Chondrocyte (in vitro differentiated cells): ENCODE measurements at regions not wholly inside any gene's neighbourhood (a gene's known extent, or its start where the extent isn't known, plus 50 kb on each side); places are given as distances from the start of the nearest gene placed in this dataset.

Experiments used
- DNase-seq: peaks from one replicate; pipeline ENCODE4 v3.0.0; 2021; ENCODE audit warnings: mixed read lengths, low spot score
- H3K27ac Mint-ChIP-seq: one replicate; pipeline ENCODE4 v1.8.0; 2021; ENCODE audit warnings: mild to moderate bottlenecking, moderate library complexity, mixed read lengths; ENCODE audit not compliant: unreplicated experiment
- H3K27me3 Mint-ChIP-seq: 2 replicates; pipeline ENCODE4 v1.8.0; 2021; ENCODE audit warnings: low read depth, mixed read lengths
- H3K36me3 Mint-ChIP-seq: 2 replicates; pipeline ENCODE4 v1.8.0; 2021; ENCODE audit warnings: low read depth, mixed read lengths
- H3K4me1 Mint-ChIP-seq: 2 replicates; pipeline ENCODE4 v1.8.0; 2021; ENCODE audit warnings: low read depth, mild to moderate bottlenecking, mixed read lengths
- H3K4me3 Mint-ChIP-seq: one replicate; pipeline ENCODE4 v1.8.0; 2021; ENCODE audit warnings: mild to moderate bottlenecking, moderate library complexity, mixed read lengths; ENCODE audit not compliant: unreplicated experiment
- H3K9me3 Mint-ChIP-seq: 2 replicates; pipeline ENCODE4 v1.8.0; 2021; ENCODE audit warnings: low read depth, mixed read lengths
- TF ChIP-seq, protein P1 (sequence below): fragments of 200-600 bp; sonication (generic); IDR thresholded peaks from 2 replicates; pipeline ENCODE4 v1.5.0; 2021; ENCODE audit warnings: antibody characterized with exemption, mild to moderate bottlenecking, moderate library complexity

- no peak for DNase-seq
- H3K27ac Mint-ChIP-seq = no peak overlapping the region
- no peaks in the 10 kb centered on the region for H3K4me1 Mint-ChIP-seq
- H3K27me3 Mint-ChIP-seq = no peaks in the 10 kb centered on the region
- H3K4me3 Mint-ChIP-seq = no peak overlapping the region
- H3K9me3 Mint-ChIP-seq = no peaks in the 10 kb centered on the region
- TF ChIP-seq, protein P1, sequence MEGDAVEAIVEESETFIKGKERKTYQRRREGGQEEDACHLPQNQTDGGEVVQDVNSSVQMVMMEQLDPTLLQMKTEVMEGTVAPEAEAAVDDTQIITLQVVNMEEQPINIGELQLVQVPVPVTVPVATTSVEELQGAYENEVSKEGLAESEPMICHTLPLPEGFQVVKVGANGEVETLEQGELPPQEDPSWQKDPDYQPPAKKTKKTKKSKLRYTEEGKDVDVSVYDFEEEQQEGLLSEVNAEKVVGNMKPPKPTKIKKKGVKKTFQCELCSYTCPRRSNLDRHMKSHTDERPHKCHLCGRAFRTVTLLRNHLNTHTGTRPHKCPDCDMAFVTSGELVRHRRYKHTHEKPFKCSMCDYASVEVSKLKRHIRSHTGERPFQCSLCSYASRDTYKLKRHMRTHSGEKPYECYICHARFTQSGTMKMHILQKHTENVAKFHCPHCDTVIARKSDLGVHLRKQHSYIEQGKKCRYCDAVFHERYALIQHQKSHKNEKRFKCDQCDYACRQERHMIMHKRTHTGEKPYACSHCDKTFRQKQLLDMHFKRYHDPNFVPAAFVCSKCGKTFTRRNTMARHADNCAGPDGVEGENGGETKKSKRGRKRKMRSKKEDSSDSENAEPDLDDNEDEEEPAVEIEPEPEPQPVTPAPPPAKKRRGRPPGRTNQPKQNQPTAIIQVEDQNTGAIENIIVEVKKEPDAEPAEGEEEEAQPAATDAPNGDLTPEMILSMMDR = no peak
- H3K36me3 Mint-ChIP-seq = no peaks in the 10 kb centered on the region
Observed at GRCh38 chr2:220174826-220175225, 547.4 kb downstream of the SLC4A3 start.

DNA sequence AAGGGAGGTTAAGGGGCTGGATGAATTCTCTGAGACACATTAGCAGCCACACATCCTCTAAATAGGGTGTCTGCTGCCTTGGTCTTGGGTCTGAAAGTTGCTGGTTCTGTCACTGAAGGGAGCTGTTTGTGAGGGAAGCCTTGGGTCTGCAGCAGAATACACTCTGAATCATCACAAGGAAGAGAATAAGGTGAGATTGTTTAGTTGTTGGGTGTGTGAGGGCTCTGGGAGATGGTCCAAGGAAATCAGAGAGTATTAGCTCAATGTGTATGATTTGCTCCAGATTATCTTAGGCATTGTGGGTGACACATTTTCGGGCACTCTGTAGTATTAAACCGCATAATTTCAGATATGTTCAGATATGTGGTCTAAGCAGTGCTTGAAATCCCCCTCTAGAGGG is 548.5 kb downstream of the SLC4A3 start:
- Mint-ChIP-seq H3K9me3 (no peaks in the 10 kb centered on the region), H3K4me3 (no peak overlapping the region), H3K27ac (no peak overlapping the region), H3K27me3 (no peaks in the 10 kb centered on the region), H3K36me3 (no peaks in the 10 kb centered on the region), H3K4me1 (no peaks in the 10 kb centered on the region)
- no peak for DNase-seq
- TF ChIP-seq, protein P1 = no peak

DNA sequence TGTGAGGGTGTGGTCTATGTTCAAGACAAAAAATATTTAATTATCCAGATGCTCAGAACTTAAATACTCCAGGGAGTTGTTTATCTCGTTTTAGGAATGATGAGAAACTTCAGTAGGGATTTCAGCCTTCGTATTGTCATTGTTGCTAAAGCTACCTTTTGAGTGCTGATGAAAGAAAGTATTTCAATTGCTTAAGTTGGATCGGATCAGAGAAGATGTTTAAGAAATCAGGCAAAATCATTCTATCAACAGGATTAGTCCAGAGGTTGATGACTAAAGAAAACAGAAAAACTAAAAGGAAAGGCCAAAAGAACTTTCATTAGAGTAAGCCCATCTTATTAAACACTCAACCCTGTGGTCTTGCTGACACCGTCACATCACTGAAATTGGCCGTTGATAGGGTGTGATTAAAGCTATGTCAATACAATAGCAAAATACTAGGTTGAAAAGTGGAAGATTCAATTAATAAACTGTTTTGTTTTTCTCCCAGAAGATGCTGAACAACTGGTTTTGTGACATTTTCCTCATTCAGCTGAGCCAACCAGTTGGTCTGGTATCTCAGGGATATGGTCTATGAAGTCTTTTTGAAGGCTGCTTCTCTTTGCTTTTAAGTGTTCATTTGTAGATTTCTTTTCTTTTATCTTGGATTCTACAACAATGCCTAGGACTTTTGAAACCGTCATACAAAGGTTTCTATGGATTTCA is 551.7 kb downstream of the SLC4A3 start:
- TF ChIP-seq, protein P1 = no peak
- H3K9me3 Mint-ChIP-seq = no peaks in the 10 kb centered on the region
- no peaks in the 10 kb centered on the region for H3K36me3 Mint-ChIP-seq
- no peak overlapping the region for H3K27ac Mint-ChIP-seq
- no peak overlapping the region for H3K4me3 Mint-ChIP-seq
- no peaks in the 10 kb centered on the region for H3K4me1 Mint-ChIP-seq
- no peak for DNase-seq
- no peaks in the 10 kb centered on the region for H3K27me3 Mint-ChIP-seq

DNA sequence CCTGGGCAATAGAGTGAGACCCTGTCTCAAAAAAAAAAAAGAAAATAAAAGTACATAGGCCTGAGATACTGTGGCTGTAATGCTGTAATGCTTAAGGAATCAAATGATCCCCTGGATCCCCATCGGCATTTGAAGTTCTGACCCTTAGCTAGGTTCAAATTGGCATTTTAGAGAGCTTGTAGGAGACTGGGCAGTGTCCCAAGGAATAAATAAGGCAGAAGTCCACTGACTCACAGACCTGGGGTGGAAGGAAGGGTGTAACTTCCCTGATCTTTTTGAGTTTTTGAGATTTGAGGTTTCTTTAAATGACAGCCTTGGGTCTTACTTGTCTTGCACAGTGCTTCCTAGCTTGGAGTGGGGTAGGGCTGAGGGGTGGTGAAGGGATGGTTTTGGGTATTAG is 553.7 kb downstream of the SLC4A3 start:
- Mint-ChIP-seq H3K4me1 (no peaks in the 10 kb centered on the region), H3K4me3 (no peak overlapping the region), H3K27me3 (no peaks in the 10 kb centered on the region), H3K36me3 (no peaks in the 10 kb centered on the region), H3K9me3 (no peaks in the 10 kb centered on the region), H3K27ac (no peak overlapping the region)
- TF ChIP-seq, protein P1 = no peak
- DNase-seq = no peak

DNA sequence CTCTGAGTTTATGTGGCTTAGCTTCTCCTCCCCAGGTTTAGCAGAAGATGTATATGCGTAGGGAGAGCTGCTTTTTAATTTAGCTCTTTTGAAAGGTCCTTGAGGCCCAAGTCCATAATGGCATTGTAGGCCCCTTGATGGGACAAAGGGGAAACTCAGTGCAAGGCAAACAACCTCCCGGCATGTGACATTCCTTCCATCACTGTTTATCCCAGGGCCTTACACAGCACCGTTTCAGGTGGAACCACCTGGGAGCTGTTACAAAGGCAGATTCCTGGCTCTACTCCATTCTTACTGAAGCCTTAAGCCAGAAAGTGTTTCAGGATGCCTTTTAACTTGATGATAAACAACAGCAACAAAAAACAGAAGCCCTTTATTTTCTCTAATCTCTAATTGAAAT is 555.4 kb downstream of the SLC4A3 start:
- H3K9me3 Mint-ChIP-seq = no peaks in the 10 kb centered on the region
- TF ChIP-seq, protein P1 = no peak

More for the DNA sequence above, 555.4 kb downstream of the SLC4A3 start:
- no peak overlapping the region for H3K27ac Mint-ChIP-seq
- no peaks in the 10 kb centered on the region for H3K36me3 Mint-ChIP-seq
- no peak overlapping the region for H3K4me3 Mint-ChIP-seq
- no peaks in the 10 kb centered on the region for H3K27me3 Mint-ChIP-seq
- DNase-seq = no peak
- no peaks in the 10 kb centered on the region for H3K4me1 Mint-ChIP-seq
